H1 (cell line): ENCODE measurements at regions not wholly inside any gene's neighbourhood (a gene's known extent, or its start where the extent isn't known, plus 50 kb on each side); places are given as distances from the start of the nearest gene placed in this dataset.

ENCODE experiments used
- CTCF ChIA-PET: fragments of 300-600 bp; sonication (Branson Sonifier 250); formaldehyde crosslinking; loops from one replicate; lab custom pipeline; 2021; ENCODE audit not compliant: partially characterized antibody; lab: Charles Lee
- POLR2A ChIA-PET: fragments of 300-600 bp; sonication (Branson Sonifier 250); formaldehyde crosslinking; loops from one replicate; lab custom pipeline; 2021; ENCODE audit warnings: inconsistent platforms; ENCODE audit not compliant: partially characterized antibody; lab: Charles Lee
- DNase-seq, 2 experiments: peaks; one replicate each; pipeline versions ENCODE4 v3.0.0 to v3.0.0-alpha.2; 2010 to 2022; ENCODE audit warnings: low spot score in 2 of 2, low read depth in 1 of 2, mixed read lengths in 1 of 2
- FAIRE-seq: peaks from 2 replicates; lab custom pipeline; 2011; peaks lifted over from hg19 to GRCh38; lab: Jason Lieb, UNC
- H2AFZ ChIP-seq: 2 replicates; pipeline ENCODE4 v1.8.1; 2012; ENCODE audit warnings: low read length, inconsistent platforms
- H2AK5ac ChIP-seq: 2 replicates; pipeline ENCODE4 v1.6.1; 2013; ENCODE audit warnings: low read depth, low read length
- H2BK120ac ChIP-seq: replicated peaks from 2 replicates; pipeline ENCODE3; 2013; ENCODE audit warnings: low read depth, low read length, inconsistent platforms
- H2BK12ac ChIP-seq: 2 replicates; pipeline ENCODE4 v1.6.1; 2013; ENCODE audit warnings: low read depth, low read length
- H2BK15ac ChIP-seq: 2 replicates; pipeline ENCODE4 v1.6.1; 2013; ENCODE audit warnings: low read length
- H2BK20ac ChIP-seq: 2 replicates; pipeline ENCODE4 v1.6.1; 2013; ENCODE audit warnings: low read length
- H2BK5ac ChIP-seq: 2 replicates; pipeline ENCODE4 v1.6.1; 2013; ENCODE audit warnings: low read depth, low read length
- H3K14ac ChIP-seq: 2 replicates; pipeline ENCODE4 v1.6.1; 2013; ENCODE audit warnings: inconsistent platforms; ENCODE audit not compliant: insufficient read length
- H3K18ac ChIP-seq: 2 replicates; pipeline ENCODE4 v1.6.1; 2013; ENCODE audit warnings: low read length; ENCODE audit errors: extremely low read depth
- H3K23ac ChIP-seq: 2 replicates; pipeline ENCODE4 v1.6.1; 2013; ENCODE audit warnings: inconsistent platforms; ENCODE audit not compliant: insufficient read length
- H3K23me2 ChIP-seq: 2 replicates; pipeline ENCODE4 v1.6.1; 2013; ENCODE audit warnings: low read depth, low read length
- H3K27ac ChIP-seq: 2 replicates; pipeline ENCODE4 v1.6.1; 2011; ENCODE audit warnings: low read depth, low read length, inconsistent platforms
- H3K27me3 ChIP-seq, 4 experiments: replicated peaks in 1 of 4; 1 replicate in 1 of 4; 2 replicates in 3 of 4; pipeline versions ENCODE4 v1.6.1 to v1.8.1; 2011 to 2013; ENCODE audit warnings: low read length in 3 of 4, mild to moderate bottlenecking in 3 of 4, inconsistent platforms in 2 of 4, mixed read lengths in 2 of 4, moderate library complexity in 1 of 4; ENCODE audit not compliant: control insufficient read depth in 3 of 4, insufficient read depth in 3 of 4; ENCODE audit errors: extremely low read depth in 1 of 4
- H3K36me3 ChIP-seq, 4 experiments: 2 replicates each; pipeline versions ENCODE4 v1.6.1 to v1.8.1; 2011 to 2013; ENCODE audit warnings: mild to moderate bottlenecking in 4 of 4, low read length in 3 of 4, moderate library complexity in 2 of 4, control low read depth in 1 of 4, inconsistent platforms in 1 of 4; ENCODE audit not compliant: insufficient read depth in 4 of 4, control insufficient read depth in 2 of 4
- H3K4ac ChIP-seq: replicated peaks from 2 replicates; pipeline ENCODE3; 2013; ENCODE audit warnings: low read length, low read depth, mixed read lengths, inconsistent platforms; ENCODE audit not compliant: insufficient read length
- H3K4me1 ChIP-seq, 4 experiments: replicated peaks in 1 of 4; 1 replicate in 1 of 4; 2 replicates in 3 of 4; pipeline versions ENCODE4 v1.6.1 to v1.8.1; 2011 to 2013; ENCODE audit warnings: low read length in 3 of 4, inconsistent platforms in 2 of 4, mixed read lengths in 1 of 4; ENCODE audit not compliant: insufficient read depth in 4 of 4, control insufficient read depth in 3 of 4
- H3K4me2 ChIP-seq, 2 experiments: 2 replicates each; pipeline versions ENCODE4 v1.6.1 to v1.8.1; 2011 to 2013; ENCODE audit warnings: low read depth in 2 of 2, low read length in 2 of 2, control low read depth in 1 of 2, inconsistent platforms in 1 of 2, mild to moderate bottlenecking in 1 of 2; ENCODE audit not compliant: insufficient read depth in 1 of 2
- H3K4me3 ChIP-seq, 4 experiments: fragments of 200-600, 300-600 bp in 1 of 4; sonication (generic), shearing (Covaris generic), sonication (Bioruptor Twin) in 1 of 4; 2 replicates each; pipeline versions ENCODE4 v1.5.1 to v1.8.1; 2011 to 2016; ENCODE audit warnings: low read length in 4 of 4, low read depth in 3 of 4, control low read depth in 2 of 4, inconsistent platforms in 2 of 4, mild to moderate bottlenecking in 2 of 4, mixed read lengths in 1 of 4, moderate library complexity in 1 of 4; ENCODE audit not compliant: insufficient read depth in 2 of 4; ENCODE audit errors: extremely low read depth in 1 of 4
- H3K56ac ChIP-seq: replicated peaks from 2 replicates; pipeline ENCODE3; 2013; ENCODE audit warnings: low read depth, mild to moderate bottlenecking, mixed read lengths, low read length, inconsistent platforms; ENCODE audit not compliant: insufficient read length
- H3K79me1 ChIP-seq: 2 replicates; pipeline ENCODE4 v1.6.1; 2013; ENCODE audit warnings: low read depth, low read length, control low read depth
- H3K79me2 ChIP-seq, 2 experiments: 2 replicates each; pipeline versions ENCODE4 v1.6.1 to v1.8.1; 2012 to 2013; ENCODE audit warnings: low read length in 2 of 2, mild to moderate bottlenecking in 2 of 2, inconsistent platforms in 1 of 2; ENCODE audit not compliant: insufficient read depth in 2 of 2, control insufficient read depth in 1 of 2
- H3K9ac ChIP-seq, 4 experiments: replicated peaks in 1 of 4; 1 replicate in 1 of 4; 2 replicates in 3 of 4; pipeline versions ENCODE4 v1.6.1 to v1.8.1; 2011 to 2013; ENCODE audit warnings: low read depth in 3 of 4, low read length in 3 of 4, control low read depth in 2 of 4, mild to moderate bottlenecking in 2 of 4, moderate library complexity in 2 of 4, inconsistent platforms in 1 of 4; ENCODE audit errors: extremely low read depth in 1 of 4
- H3K9me3 ChIP-seq, 2 experiments: 2 replicates each; pipeline versions ENCODE4 v1.6.1 to v1.8.1; 2012 to 2013; ENCODE audit warnings: mild to moderate bottlenecking in 2 of 2, moderate library complexity in 2 of 2, control low read depth in 1 of 2, inconsistent platforms in 1 of 2, low read depth in 1 of 2, low read length in 1 of 2, mixed read lengths in 1 of 2; ENCODE audit not compliant: insufficient read depth in 2 of 2
- H4K20me1 ChIP-seq, 2 experiments: replicated peaks in 1 of 2; 2 replicates each; pipeline versions ENCODE3 to v1.8.1; 2011 to 2013; ENCODE audit warnings: inconsistent platforms in 2 of 2, low read length in 2 of 2, mild to moderate bottlenecking in 1 of 2; ENCODE audit not compliant: insufficient read depth in 2 of 2, control insufficient read depth in 1 of 2
- H4K5ac ChIP-seq: 2 replicates; pipeline ENCODE4 v1.6.1; 2013; ENCODE audit warnings: low read length, low read depth, mixed read lengths, inconsistent platforms; ENCODE audit not compliant: insufficient read length
- H4K8ac ChIP-seq: 2 replicates; pipeline ENCODE4 v1.8.0; 2013; ENCODE audit warnings: mild to moderate bottlenecking, moderate library complexity, low read length, inconsistent platforms; ENCODE audit not compliant: insufficient read depth; ENCODE audit errors: extremely low read depth
- H4K91ac ChIP-seq: replicated peaks from 2 replicates; pipeline ENCODE3; 2013; ENCODE audit warnings: low read length, mixed read lengths, inconsistent platforms; ENCODE audit not compliant: insufficient read length
- POLR2A ChIP-seq, 2 experiments: IDR thresholded peaks; 1 replicate in 1 of 2; 2 replicates in 1 of 2; pipeline ENCODE4 v1.6.1; 2011; ENCODE audit warnings: low read depth in 2 of 2, low read length in 2 of 2, mild to moderate bottlenecking in 2 of 2; ENCODE audit errors: control extremely low read depth in 1 of 2
- POLR2AphosphoS5 ChIP-seq: IDR thresholded peaks from 2 replicates; pipeline ENCODE4 v1.6.1; 2011; ENCODE audit warnings: low read depth, low read length
- TCF12 ChIP-seq: IDR thresholded peaks from 2 replicates; pipeline ENCODE4 v1.6.1; 2011; ENCODE audit warnings: low read depth, mild to moderate bottlenecking, low read length
- whole genome bisulfite sequencing, 2 experiments: shearing (Covaris generic) in 1 of 2; methylation state at CpG; one replicate each; pipeline versions ENCODE4 v1.1.6 to v1.1.7; 2013 to 2015; ENCODE audit warnings: low lambda C conversion rate in 2 of 2, mixed read lengths in 2 of 2, inconsistent platforms in 1 of 2, low coverage in 1 of 2, missing lambda C conversion rate in 1 of 2; ENCODE audit not compliant: insufficient replicate concordance in 2 of 2, insufficient coverage in 1 of 2, insufficient read length in 1 of 2; ENCODE audit errors: extremely low coverage in 1 of 2, missing lambda C conversion rate in 1 of 2; 5-methylcytosine and 5-hydroxymethylcytosine counted together
- TF ChIP-seq, protein P1 (sequence below): IDR thresholded peaks from 2 replicates; pipeline ENCODE4 v1.6.1; 2012; ENCODE audit warnings: inconsistent platforms

DNA sequence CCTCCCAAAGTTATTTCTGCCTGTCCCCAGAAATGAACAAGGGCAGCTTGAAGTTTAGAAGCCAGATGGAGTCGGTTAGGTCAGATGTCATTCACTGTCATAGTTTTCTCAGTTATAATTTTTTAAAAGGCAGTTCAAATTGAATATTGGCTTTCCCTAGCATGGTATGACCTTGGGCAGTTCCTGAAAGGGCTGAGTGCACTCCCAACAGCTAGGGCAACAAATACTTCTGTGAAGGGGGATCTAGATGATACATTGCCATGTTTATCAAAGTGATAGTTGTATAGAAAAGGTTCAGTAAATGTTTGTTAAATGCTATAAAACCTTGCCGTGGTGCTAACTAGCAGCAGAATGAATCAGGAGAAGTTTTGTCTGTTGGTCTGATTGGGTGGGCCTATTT, 938.1 kb upstream of the GRIA3 start:
- Histone ChIP-seq H3K36me3 (peaks cover 0 to 25% (median 1%) of the 10 kb centered on the region in 4 experiments; a peak in 2 of 8 replicates), H3K4me1 (no peaks in the 10 kb centered on the region; a peak in 1 of 7 replicates), H2BK15ac (no peak overlapping the region), H3K27me3 (no peaks in the 10 kb centered on the region), H4K20me1 (peaks cover 0 to 2% of the 10 kb centered on the region in 2 experiments), H3K79me2 (no peaks in the 10 kb centered on the region), H3K14ac (no peak overlapping the region), H2BK20ac (no peak overlapping the region), H4K5ac (no peak overlapping the region), H3K18ac (no peak overlapping the region), H3K4me3 (no peak overlapping the region), H2BK120ac (no peak overlapping the region), H2BK5ac (no peak overlapping the region), H3K4me2 (no peak overlapping the region), H3K23me2 (no peaks in the 10 kb centered on the region), H4K91ac (no peak overlapping the region), H2BK12ac (no peak overlapping the region), H3K4ac (no peak overlapping the region), H2AK5ac (no peak overlapping the region), H4K8ac (no peak overlapping the region), H2AFZ (no peak overlapping the region), H3K56ac (no peak overlapping the region), H3K23ac (no peak overlapping the region), H3K27ac (no peak overlapping the region), H3K79me1 (no peaks in the 10 kb centered on the region), H3K9ac (no peak overlapping the region), H3K9me3 (no peaks in the 10 kb centered on the region)
- TF ChIP-seq POLR2A (IDR thresholded peaks at IDR 0.05; ENCODE audit: control extremely low read depth in 1 of 2, low read depth in 2 of 2, low read length in 2 of 2): peak in 1 of 2 experiments; percentile 71; a peak in 1 of 3 replicates
- 0 out of 2 replicates have a peak, but pooled peaks have one; percentile 60 for TF ChIP-seq POLR2AphosphoS5
- TF ChIP-seq, protein P1, sequence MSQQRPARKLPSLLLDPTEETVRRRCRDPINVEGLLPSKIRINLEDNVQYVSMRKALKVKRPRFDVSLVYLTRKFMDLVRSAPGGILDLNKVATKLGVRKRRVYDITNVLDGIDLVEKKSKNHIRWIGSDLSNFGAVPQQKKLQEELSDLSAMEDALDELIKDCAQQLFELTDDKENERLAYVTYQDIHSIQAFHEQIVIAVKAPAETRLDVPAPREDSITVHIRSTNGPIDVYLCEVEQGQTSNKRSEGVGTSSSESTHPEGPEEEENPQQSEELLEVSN: no peak
- no peak for TF ChIP-seq TCF12
- FAIRE-seq: no peak
- ChIA-PET POLR2A (interaction anchor here (1.1 to 2.2 kb wide), 5 partner anchors 10 to 532 kb away, joined by 3 to 10 read pairs (median 4); no protein-coding TSS in a partner anchor), CTCF (interaction anchor here (1.7 kb wide), 1 partner anchor 10 kb away, joined by 6 read pairs; no protein-coding TSS in a partner anchor)
- no peak for DNase-seq
- 73% methylated on average over 2 of the region's 2 CpGs; no CpG with 5 or more reads in 1 of the 2 experiments for WGBS, 2 experiments
